PC-9 (cell line): ENCODE measurements at regions not wholly inside any gene's neighbourhood (a gene's known extent, or its start where the extent isn't known, plus 50 kb on each side); places are given as distances from the start of the nearest gene placed in this dataset.
"Not testable (repeated sequence)": the region's sequence is repeated elsewhere in the genome, so short reads cannot be mapped to it uniquely, and the experiment has no call there.

Source experiments
- BruUV-seq: library from RNA; stranded (reverse); fragments of 400-500 nt; replicated peaks from 2 replicates; lab custom pipeline; 2021; lab: Mats Ljungman, UMichigan
- CTCF ChIA-PET: fragments of 300-600 bp; sonication (Branson Sonifier 250); formaldehyde crosslinking; loops from one replicate; lab custom pipeline; 2022; ENCODE audit warnings: antibody characterized with exemption; lab: Charles Lee
- POLR2A ChIA-PET: fragments of 300-600 bp; sonication (Branson Sonifier 250); formaldehyde crosslinking; loops from one replicate; lab custom pipeline; 2022; ENCODE audit warnings: antibody characterized with exemption; ENCODE audit not compliant: unreplicated experiment; lab: Charles Lee
- DNase-seq, 2 experiments: peaks; one replicate each; pipeline versions ENCODE4 v3.0.0 to v3.0.0-alpha.2; 2015 to 2022; ENCODE audit warnings: mixed read lengths in 1 of 2
- H2AFZ ChIP-seq: fragments of 200-600 bp; sonication (generic); 2 replicates; pipeline ENCODE4 v1.8.1; 2017; ENCODE audit warnings: antibody characterized with exemption
- H3F3A ChIP-seq: fragments of 200-600 bp; sonication (generic); 2 replicates; pipeline ENCODE4 v1.8.1; 2017; ENCODE audit warnings: antibody characterized with exemption, mild to moderate bottlenecking, low read depth; ENCODE audit not compliant: insufficient read depth
- H3K27ac ChIP-seq: fragments of 200-600 bp; sonication (generic); 2 replicates; pipeline ENCODE4 v1.6.1; 2016; ENCODE audit warnings: mixed run types
- H3K27me3 ChIP-seq: fragments of 200-600 bp; sonication (generic); 2 replicates; pipeline ENCODE4 v1.6.1; 2016; ENCODE audit warnings: low read depth, mixed run types; ENCODE audit not compliant: insufficient read depth
- H3K36me3 ChIP-seq: fragments of 200-600 bp; sonication (generic); 2 replicates; pipeline ENCODE4 v1.6.1; 2016; ENCODE audit warnings: low read depth, mixed run types
- H3K4me1 ChIP-seq: fragments of 200-600 bp; sonication (generic); replicated peaks from 2 replicates; pipeline ENCODE4 v1.6.1; 2016; ENCODE audit warnings: mixed run types; ENCODE audit not compliant: insufficient read depth
- H3K4me2 ChIP-seq: fragments of 200-600 bp; sonication (generic); 2 replicates; pipeline ENCODE4 v1.6.1; 2017; ENCODE audit warnings: mixed run types
- H3K4me3 ChIP-seq: fragments of 200-600 bp; sonication (generic); 2 replicates; pipeline ENCODE4 v1.6.1; 2016; ENCODE audit warnings: mixed run types
- H3K79me2 ChIP-seq: fragments of 200-600 bp; sonication (generic); 2 replicates; pipeline ENCODE4 v1.6.1; 2017; ENCODE audit warnings: low read depth, mixed run types
- H3K9me2 ChIP-seq: fragments of 200-600 bp; sonication (generic); 2 replicates; pipeline ENCODE4 v1.8.1; 2017; ENCODE audit warnings: mild to moderate bottlenecking; ENCODE audit not compliant: insufficient read depth
- H3K9me3 ChIP-seq: fragments of 200-600 bp; sonication (generic); 2 replicates; pipeline ENCODE4 v1.8.1; 2016; ENCODE audit warnings: low read depth; ENCODE audit not compliant: insufficient read depth
- H4K20me1 ChIP-seq: fragments of 200-600 bp; sonication (generic); 2 replicates; pipeline ENCODE4 v1.8.1; 2017; ENCODE audit not compliant: insufficient read depth
- CTCF ChIP-seq: fragments of 200-600 bp; sonication (generic); conservative IDR thresholded peaks from 2 replicates; pipeline ENCODE4 v1.6.1; 2017; ENCODE audit warnings: mixed run types, antibody characterized with exemption, mild to moderate bottlenecking, moderate library complexity
- EZH2 ChIP-seq: fragments of 200-600 bp; sonication (generic); IDR thresholded peaks from 2 replicates; pipeline ENCODE4 v1.8.0; 2017; ENCODE audit warnings: antibody characterized with exemption, low read depth
- intact Hi-C: fragments of 100-400 bp; cut with micrococcal nuclease; formaldehyde crosslinking; loops from one replicate; pipeline ENCODE4 v1.10.0; 2022; ENCODE audit not compliant: unreplicated experiment

- H3K4me1 ChIP-seq, result 0 out of 2 replicates have a peak, but pooled peaks cover 3% of the 10 kb centered on the region
- no peak overlapping the region for H2AFZ ChIP-seq
- H3K36me3 ChIP-seq, result no peaks in the 10 kb centered on the region
- no peak overlapping the region for H3K4me3 ChIP-seq
- CTCF ChIA-PET, result no interaction called here
- H3F3A ChIP-seq, result peaks cover 13% of the 10 kb centered on the region; the same call in 1 of the 2 replicates
- H3K9me3 ChIP-seq, result no peaks in the 10 kb centered on the region
- no peaks in the 10 kb centered on the region for H3K27me3 ChIP-seq
- POLR2A ChIA-PET, result no interaction called here
- H3K79me2 ChIP-seq, result no peaks in the 10 kb centered on the region
- TF ChIP-seq CTCF (no peak), EZH2 (no peak)
- no peak for DNase-seq
- H4K20me1 ChIP-seq, result no peaks in the 10 kb centered on the region
- H3K27ac ChIP-seq, result no peak overlapping the region
- intact Hi-C loops, result no loop called here
- no peaks in the 10 kb centered on the region for H3K9me2 ChIP-seq
- no TSS peak for BruUV-seq
- no peak overlapping the region for H3K4me2 ChIP-seq
Observed at GRCh38 chr19:14328406-14328805, 52.8 kb upstream of the ADGRE5 start.

GRCh38 chr19:14327061-14327460 lies 54.2 kb upstream of the ADGRE5 start:
- CTCF ChIA-PET, result interaction anchor here (0.6 kb wide), 1 partner anchor 1231 kb away, joined by 3 read pairs; no protein-coding TSS in a partner anchor
- H3K4me3 ChIP-seq, H3K79me2 ChIP-seq, H4K20me1 ChIP-seq, H3K9me2 ChIP-seq, H3K27me3 ChIP-seq, DNase-seq, intact Hi-C loops, H3K36me3 ChIP-seq, H3K9me3 ChIP-seq, H3K4me2 ChIP-seq, H3K4me1 ChIP-seq, H3F3A ChIP-seq, H2AFZ ChIP-seq, POLR2A ChIA-PET, H3K27ac ChIP-seq, BruUV-seq: not testable (repeated sequence)

- no peak overlapping the region for H3K4me3 ChIP-seq
- no peak overlapping the region for H3K27ac ChIP-seq
- no peaks in the 10 kb centered on the region for H3K9me2 ChIP-seq
- CTCF ChIA-PET, result interaction anchor here (0.5 kb wide), 1 partner anchor 74 kb away, joined by 8 read pairs; no protein-coding TSS in a partner anchor
- DNase-seq, result no peak
- intact Hi-C loops, result no loop called here
- no peak for TF ChIP-seq CTCF
- no peak for TF ChIP-seq EZH2
- no peak overlapping the region for H3K4me2 ChIP-seq
- no peaks in the 10 kb centered on the region for H3K4me1 ChIP-seq
- H3K27me3 ChIP-seq, result no peaks in the 10 kb centered on the region; the same call in 1 of the 2 replicates
- no peaks in the 10 kb centered on the region for H3K36me3 ChIP-seq
- H4K20me1 ChIP-seq, result no peaks in the 10 kb centered on the region
- H2AFZ ChIP-seq, result no peak overlapping the region
- H3K79me2 ChIP-seq, result no peaks in the 10 kb centered on the region
- POLR2A ChIA-PET, result no interaction called here
- no TSS peak for BruUV-seq
- H3K9me3 ChIP-seq, result no peaks in the 10 kb centered on the region
- no peaks in the 10 kb centered on the region for H3F3A ChIP-seq
Observed at GRCh38 chr19:14325863-14326262, 55.4 kb upstream of the ADGRE5 start.

GRCh38 chr19:14325134-14325533 lies 56.1 kb upstream of the ADGRE5 start:
- BruUV-seq, result no TSS peak
- H3K4me1 ChIP-seq, result no peaks in the 10 kb centered on the region
- no peaks in the 10 kb centered on the region for H4K20me1 ChIP-seq
- intact Hi-C loops, result no loop called here
- CTCF ChIA-PET, result interaction anchor here (0.5 to 0.6 kb wide), 2 partner anchors 21 to 78 kb away, joined by 3 to 4 read pairs; no protein-coding TSS in a partner anchor
- no peak for DNase-seq
- H3K79me2 ChIP-seq, result no peaks in the 10 kb centered on the region
- H3K9me3 ChIP-seq, result peaks cover 3% of the 10 kb centered on the region; the same call in 1 of the 2 replicates
- H3K27me3 ChIP-seq, result peaks cover 4% of the 10 kb centered on the region; the same call in 1 of the 2 replicates
- TF ChIP-seq CTCF (no peak), EZH2 (no peak)
- no peaks in the 10 kb centered on the region for H3F3A ChIP-seq
- no peaks in the 10 kb centered on the region for H3K36me3 ChIP-seq
- H3K27ac ChIP-seq, result no peak overlapping the region
- H3K4me2 ChIP-seq, result no peak overlapping the region
- POLR2A ChIA-PET, result no interaction called here
- no peak overlapping the region for H3K4me3 ChIP-seq
- no peaks in the 10 kb centered on the region for H3K9me2 ChIP-seq
- no peak overlapping the region for H2AFZ ChIP-seq
